GM19099 (cell line): ENCODE measurements at regions not wholly inside any gene's neighbourhood (a gene's known extent, or its start where the extent isn't known, plus 50 kb on each side); places are given as distances from the start of the nearest gene placed in this dataset.

Source experiments
- POLR2A ChIP-seq: IDR thresholded peaks from 3 replicates; pipeline ENCODE4 v1.6.1; 2011; ENCODE audit warnings: low read depth; ENCODE audit not compliant: insufficient read length; ENCODE audit errors: extremely low read depth

- no peak for TF ChIP-seq POLR2A
These were observed 1924.1 kb upstream of the WWC1 start for GRCh38 chr5:166367391-166367790.

DNA sequence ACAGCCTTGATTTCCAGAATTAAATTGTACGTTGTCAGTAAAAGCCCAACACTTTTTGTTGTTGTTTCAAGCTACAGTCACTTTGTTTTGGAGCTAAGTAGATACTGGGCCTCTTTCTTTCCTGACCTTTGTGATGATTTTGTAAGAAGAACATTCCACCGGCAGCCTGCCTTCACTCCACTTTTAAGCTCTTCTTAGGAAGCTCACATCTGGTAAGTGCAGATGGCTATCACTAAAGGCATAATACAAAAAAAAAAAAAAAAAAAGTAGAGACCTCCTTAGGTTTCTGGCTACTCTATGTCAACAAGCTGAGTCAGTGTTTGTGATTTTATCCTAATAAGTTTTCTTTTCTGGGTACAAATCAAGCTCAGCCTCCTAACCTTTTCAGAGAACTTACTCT lies 1922.1 kb upstream of the WWC1 start:
- no peak for TF ChIP-seq POLR2A

- TF ChIP-seq POLR2A = no peak
These were observed 1921.6 kb upstream of the WWC1 start for GRCh38 chr5:166369807-166370206.

DNA sequence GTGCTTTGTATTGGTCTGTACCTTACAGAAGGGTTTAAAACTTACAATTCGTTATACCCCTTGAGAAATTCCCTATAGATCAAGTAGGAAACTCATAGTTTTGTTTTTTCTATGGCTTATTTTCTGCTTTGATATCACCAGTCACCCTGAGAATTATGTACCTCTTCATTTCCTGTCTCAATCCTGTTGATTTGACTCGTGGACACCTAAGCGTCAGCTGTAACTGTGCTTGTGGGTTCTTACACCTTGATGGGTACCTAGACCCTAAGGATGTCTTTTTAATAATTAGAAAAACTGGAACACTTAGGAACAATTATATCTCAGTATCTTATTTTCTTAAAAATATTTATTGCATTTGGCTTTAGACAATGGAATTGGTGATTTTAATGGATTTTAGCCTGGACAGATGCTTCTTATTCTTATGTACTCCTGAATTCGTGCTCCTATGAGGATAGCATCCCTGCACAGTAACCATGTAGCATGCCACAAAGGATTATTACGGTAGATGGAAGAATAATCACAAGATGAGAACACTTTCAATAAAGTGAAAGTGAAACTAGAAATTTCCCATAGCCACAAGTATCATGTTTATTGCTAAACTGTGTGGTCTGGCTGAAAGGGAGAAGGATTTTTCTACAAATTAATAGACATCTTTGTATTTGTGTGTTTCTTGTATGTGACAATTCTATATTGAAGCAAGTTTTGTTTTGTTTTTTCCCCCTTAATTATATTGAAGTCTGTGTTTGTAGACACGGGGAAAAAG lies 1920.3 kb upstream of the WWC1 start:
- no peak for TF ChIP-seq POLR2A

DNA sequence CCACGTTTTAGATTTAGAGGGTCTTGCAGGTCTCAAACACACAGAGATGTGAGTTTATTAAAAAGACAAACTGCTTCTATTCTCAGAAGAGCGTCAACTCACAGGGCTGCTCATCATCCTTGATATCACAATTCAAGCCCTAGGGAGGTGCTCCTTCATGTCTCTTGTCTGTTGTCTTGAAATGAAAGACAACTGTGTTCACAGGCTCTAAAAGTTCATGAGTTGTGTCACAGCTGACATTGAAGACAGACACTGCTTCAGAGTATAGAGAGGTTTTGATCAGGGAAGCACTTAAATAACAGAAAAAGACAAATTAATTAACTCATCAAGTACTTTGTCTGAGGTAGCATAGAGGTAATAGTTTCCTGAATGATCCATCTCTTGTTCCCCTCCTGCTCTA lies 1917.6 kb upstream of the WWC1 start:
- no peak for TF ChIP-seq POLR2A

DNA sequence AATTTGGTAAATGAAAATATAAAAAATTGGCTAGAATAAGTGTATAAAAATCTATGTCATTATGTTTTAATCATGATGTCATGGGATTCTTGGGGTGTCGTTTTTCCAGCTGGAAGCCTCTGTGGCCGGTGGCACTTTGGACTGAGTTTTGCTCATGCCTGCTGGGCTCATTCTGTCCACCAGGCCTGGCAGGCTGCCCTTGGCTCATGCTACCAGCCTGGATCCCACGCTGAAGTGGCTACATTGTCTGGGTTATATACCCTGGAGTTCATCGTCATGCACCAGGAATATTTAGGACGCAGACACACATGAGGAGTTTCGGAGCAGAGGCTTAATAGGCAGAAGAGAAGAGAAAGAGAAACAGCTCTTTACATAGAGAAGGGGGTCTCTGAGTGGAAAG lies 1913.7 kb upstream of the WWC1 start:
- TF ChIP-seq POLR2A = no peak

GRCh38 chr5:166379517-166379916 lies 1911.9 kb upstream of the WWC1 start:
- no peak for TF ChIP-seq POLR2A

DNA sequence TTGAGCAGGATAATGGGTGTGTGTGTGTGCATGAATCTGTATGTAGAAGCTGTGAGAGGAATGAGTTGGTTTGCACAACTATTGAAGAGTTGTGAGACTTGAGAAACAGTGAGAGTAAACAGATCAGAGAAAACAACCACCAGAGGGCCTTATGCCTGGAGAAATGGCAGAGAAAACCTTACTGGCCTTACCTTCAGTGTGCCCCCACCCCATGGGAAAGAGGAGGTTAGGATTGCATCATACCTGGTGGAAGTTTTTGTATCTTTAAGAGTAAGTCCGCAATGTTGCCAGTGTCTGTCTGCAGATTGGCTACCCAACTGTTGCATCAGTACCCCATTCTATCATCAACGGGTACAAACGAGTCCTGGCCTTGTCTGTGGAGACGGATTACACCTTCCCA lies 1909.4 kb upstream of the WWC1 start:
- no peak for TF ChIP-seq POLR2A

DNA sequence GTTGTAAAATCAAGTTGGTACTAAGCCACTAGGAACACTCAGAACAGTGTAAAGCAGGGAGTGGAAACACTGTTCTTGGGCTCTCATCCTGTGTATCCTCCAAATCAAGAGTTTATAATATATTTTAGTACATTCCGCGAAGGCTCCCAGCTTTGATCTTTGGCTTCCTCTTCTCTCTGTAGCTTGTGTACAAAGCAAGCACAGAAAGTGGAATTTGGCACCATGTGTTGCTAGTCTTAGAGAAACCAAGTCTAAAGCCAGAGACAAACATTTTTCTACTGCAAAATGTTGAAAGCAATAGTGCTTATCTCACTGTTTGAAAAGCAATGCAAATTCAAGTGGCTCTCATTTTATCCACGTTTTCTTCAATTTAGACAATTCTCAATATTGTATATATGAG lies 1893.3 kb upstream of the WWC1 start:
- TF ChIP-seq POLR2A = no peak

DNA sequence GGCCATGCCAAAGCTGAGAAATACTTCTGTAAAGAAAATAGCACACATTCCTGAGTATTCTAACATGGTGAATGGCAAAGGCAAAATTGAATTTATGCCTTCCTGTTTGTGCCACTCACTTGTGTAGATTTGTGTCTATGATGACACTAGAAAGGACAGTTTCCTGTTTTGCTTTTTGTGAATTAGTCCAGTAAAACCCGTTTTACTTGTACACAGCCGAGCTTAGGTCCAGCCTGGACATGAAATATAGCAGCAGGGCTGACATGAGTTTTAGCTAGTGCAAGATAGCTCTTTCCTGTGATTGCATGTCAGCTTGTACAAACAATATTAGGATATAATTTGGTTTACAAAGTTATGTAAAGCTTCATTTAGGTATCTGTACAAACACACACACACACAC lies 1891.7 kb upstream of the WWC1 start:
- no peak for TF ChIP-seq POLR2A

DNA sequence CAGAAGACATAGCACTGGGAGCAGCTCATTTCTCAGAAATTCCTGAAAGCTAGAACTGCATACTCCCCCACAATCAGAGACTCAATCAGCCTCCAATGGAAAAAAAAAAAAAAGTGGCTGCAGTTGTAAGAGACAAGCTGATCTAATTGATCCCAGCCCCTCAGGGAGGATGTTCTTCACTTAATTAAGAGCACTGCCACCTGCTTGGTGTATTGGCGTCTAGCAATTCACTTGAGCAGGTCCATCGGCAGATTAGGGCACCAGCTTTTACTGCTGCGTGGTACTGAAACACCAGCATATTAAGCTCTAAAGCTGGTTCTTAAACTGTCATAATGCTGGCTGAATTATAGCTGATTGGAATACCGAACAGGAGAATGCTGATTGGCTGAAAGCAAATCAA lies 1890.1 kb upstream of the WWC1 start:
- TF ChIP-seq POLR2A = no peak

GRCh38 chr5:166412191-166412590 lies 1879.3 kb upstream of the WWC1 start:
- TF ChIP-seq POLR2A = no peak

DNA sequence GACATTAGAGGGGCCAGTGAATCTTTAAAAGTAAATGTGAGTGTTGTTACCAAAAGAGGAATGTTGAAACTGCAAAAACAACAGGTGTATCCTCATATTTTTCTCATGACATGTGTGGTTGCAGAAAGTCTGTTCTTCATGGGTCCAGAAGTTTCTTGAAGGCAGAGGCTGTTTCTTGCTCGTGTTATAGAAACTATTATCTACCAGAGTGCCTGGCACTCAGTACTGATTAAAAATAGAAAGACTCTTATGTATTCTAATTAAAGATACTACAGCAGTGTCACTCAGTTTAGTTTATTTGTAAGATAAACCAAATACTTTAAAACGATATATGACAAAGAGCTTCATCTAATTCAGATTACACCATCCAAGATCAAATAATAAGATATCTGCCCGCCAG lies 1864.2 kb upstream of the WWC1 start:
- TF ChIP-seq POLR2A = no peak

DNA sequence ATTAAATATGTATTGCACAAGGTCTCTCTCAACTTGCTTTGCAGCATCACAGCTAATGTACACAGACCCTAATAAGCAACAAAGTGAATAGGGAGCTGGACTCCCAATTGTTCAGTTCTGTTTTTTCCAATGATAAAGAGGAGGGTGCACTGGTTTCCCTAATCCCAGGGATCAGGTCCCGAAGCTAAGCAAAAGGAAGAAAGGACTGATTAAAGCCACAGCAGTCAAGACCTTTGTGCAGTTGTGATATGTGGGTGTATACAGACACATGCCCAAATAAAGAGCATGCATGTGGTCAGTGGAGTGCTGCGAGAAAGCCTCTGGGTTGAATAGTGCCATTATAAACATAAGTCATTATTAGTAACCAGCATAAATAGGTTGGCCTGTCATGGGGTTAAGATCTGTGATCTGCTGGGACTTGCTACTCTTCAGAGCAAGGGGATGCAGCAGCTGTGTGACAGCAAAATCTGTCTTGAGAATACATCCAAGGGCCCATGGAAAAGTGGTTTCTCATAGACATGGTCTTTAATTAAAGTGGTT lies 1863.1 kb upstream of the WWC1 start:
- TF ChIP-seq POLR2A = no peak

DNA sequence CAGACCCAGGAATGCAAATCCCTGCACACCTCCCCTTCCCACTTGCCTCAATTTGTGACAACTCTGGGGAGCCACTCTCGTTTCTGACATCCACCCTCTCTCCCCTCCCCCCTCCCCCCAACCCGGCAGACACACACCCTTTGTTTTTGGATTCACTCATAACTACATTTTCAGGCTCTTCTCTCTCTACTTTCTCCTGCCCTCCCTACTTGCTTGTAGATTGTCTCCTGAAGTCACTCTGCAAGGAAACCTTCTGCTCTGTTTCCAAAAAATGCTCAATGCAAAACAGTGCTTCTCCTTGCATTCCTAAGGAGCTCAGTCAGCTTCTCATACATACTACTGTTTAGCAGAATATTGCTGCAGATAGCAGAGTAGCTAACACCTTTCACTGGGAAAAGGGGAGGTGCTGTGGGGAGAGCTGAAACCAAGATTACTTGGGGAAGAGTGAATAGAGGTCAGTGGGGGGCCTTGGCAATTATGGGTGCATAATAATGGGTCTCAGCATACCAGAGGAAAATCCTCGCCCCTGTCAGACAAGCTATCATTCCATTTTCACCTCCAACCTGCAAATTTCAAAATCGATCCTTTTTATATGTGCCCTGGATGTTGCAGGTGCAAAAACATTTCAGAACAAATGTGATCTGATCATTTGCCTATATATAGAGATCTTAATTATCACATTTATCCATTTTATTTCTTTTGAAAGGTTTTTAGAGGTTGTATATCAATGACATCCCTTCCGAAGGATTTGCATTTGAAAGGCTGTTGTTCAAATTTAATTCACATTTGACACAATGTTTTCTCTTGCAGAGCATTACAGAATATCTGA lies 1860.7 kb upstream of the WWC1 start:
- no peak for TF ChIP-seq POLR2A

DNA sequence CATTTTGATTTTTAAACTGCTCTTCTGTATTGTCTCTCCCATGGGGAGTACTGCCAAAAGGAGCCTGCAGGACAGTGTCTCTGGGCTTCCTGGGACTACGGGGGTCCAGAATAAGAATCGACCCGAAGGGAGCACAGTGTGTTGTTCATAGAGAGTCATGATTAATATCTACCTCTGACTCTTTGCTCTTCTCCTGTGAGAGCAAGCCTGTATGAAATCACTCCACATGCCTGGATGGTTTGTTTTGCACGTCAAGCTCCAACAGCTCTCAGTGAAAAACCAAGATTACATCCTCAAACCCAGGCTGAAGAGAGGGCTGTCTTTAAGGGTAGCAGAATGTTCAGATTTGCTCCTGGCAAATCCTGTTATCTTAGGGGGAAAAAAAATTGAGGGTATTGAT lies 1860.0 kb upstream of the WWC1 start:
- no peak for TF ChIP-seq POLR2A
